OCI-LY1 (cell line): ENCODE measurements at regions not wholly inside any gene's neighbourhood (a gene's known extent, or its start where the extent isn't known, plus 50 kb on each side); places are given as distances from the start of the nearest gene placed in this dataset.

Experiments used
- H2AFZ ChIP-seq: fragments of 200-600 bp; sonication (generic), shearing (Covaris generic); 2 replicates; pipeline ENCODE4 v1.6.0; 2014; ENCODE audit warnings: antibody characterized with exemption, mild to moderate bottlenecking, low read length
- H3F3A ChIP-seq: fragments of 200-600 bp; sonication (generic), shearing (Covaris generic); 2 replicates; pipeline ENCODE4 v1.6.0; 2014; ENCODE audit warnings: mild to moderate bottlenecking, antibody characterized with exemption, low read length, moderate library complexity; ENCODE audit not compliant: insufficient read depth
- H3K27ac ChIP-seq: fragments of 200-600 bp; sonication (generic); 2 replicates; pipeline ENCODE4 v1.5.1; 2014; ENCODE audit warnings: low read length, mixed run types, mild to moderate bottlenecking, low read depth; ENCODE audit not compliant: poor library complexity, severe bottlenecking
- H3K27me3 ChIP-seq: fragments of 200-600 bp; sonication (generic); 2 replicates; pipeline ENCODE4 v1.6.0; 2014; ENCODE audit warnings: antibody characterized with exemption, mild to moderate bottlenecking, low read length, moderate library complexity; ENCODE audit not compliant: insufficient read depth
- H3K36me3 ChIP-seq: fragments of 200-600 bp; sonication (generic); 2 replicates; pipeline ENCODE4 v1.6.1; 2014; ENCODE audit warnings: mild to moderate bottlenecking, antibody characterized with exemption, low read length, moderate library complexity, mixed read lengths; ENCODE audit not compliant: insufficient read depth
- H3K4me1 ChIP-seq: fragments of 200-600 bp; sonication (generic); 2 replicates; pipeline ENCODE4 v1.5.1; 2014; ENCODE audit warnings: mild to moderate bottlenecking, low read length, moderate library complexity; ENCODE audit not compliant: insufficient read depth, severe bottlenecking
- H3K4me2 ChIP-seq: fragments of 200-600 bp; sonication (generic), shearing (Covaris generic); 2 replicates; pipeline ENCODE4 v1.6.1; 2014; ENCODE audit warnings: low read length
- H3K4me3 ChIP-seq: fragments of 200-600 bp; sonication (generic); 2 replicates; pipeline ENCODE4 v1.5.1; 2014; ENCODE audit warnings: low read length, low read depth, mild to moderate bottlenecking, mixed read lengths; ENCODE audit not compliant: poor library complexity, severe bottlenecking
- H3K79me2 ChIP-seq: fragments of 200-600 bp; shearing (Covaris generic); 2 replicates; pipeline ENCODE4 v1.6.1; 2016; ENCODE audit warnings: mixed run types, low read length, mixed read lengths; ENCODE audit not compliant: insufficient read depth
- H3K9ac ChIP-seq: fragments of 200-600 bp; sonication (generic), shearing (Covaris generic); 2 replicates; pipeline ENCODE4 v1.6.1; 2014; ENCODE audit warnings: mild to moderate bottlenecking, low read length, mixed read lengths
- H3K9me2 ChIP-seq: fragments of 200-600 bp; sonication (generic), shearing (Covaris generic); 2 replicates; pipeline ENCODE4 v1.6.1; 2014; ENCODE audit warnings: low read depth, mild to moderate bottlenecking, low read length, mixed read lengths
- H3K9me3 ChIP-seq: fragments of 200-600 bp; shearing (Covaris generic); 2 replicates; pipeline ENCODE4 v1.6.1; 2014; ENCODE audit warnings: low read length, mixed read lengths
- H4K20me1 ChIP-seq: fragments of 200-600 bp; sonication (generic), shearing (Covaris generic); 2 replicates; pipeline ENCODE4 v1.6.0; 2016; ENCODE audit warnings: mild to moderate bottlenecking, low read length; ENCODE audit not compliant: insufficient read depth
- CTCF ChIP-seq: fragments of 200-600 bp; sonication (generic), shearing (Covaris generic); IDR thresholded peaks from 2 replicates; pipeline ENCODE4 v1.5.1; 2017; ENCODE audit warnings: mild to moderate bottlenecking, antibody characterized with exemption, low read length, moderate library complexity, mixed read lengths
- EZH2 ChIP-seq: fragments of 200-600 bp; sonication (generic), shearing (Covaris generic); IDR thresholded peaks from 2 replicates; pipeline ENCODE4 v1.8.0; 2017; ENCODE audit warnings: borderline replicate concordance, mixed run types, mild to moderate bottlenecking, antibody characterized with exemption, low read length, moderate library complexity, mixed read lengths

- no peak overlapping the region for H3K4me3 ChIP-seq
- no peaks in the 10 kb centered on the region for H3K79me2 ChIP-seq
- H2AFZ ChIP-seq, result no peak overlapping the region
- no peak for TF ChIP-seq CTCF
- no peak for TF ChIP-seq EZH2
- no peak overlapping the region for H3K4me2 ChIP-seq
- no peaks in the 10 kb centered on the region for H4K20me1 ChIP-seq
- no peaks in the 10 kb centered on the region for H3K4me1 ChIP-seq
- H3K9ac ChIP-seq, result no peak overlapping the region
- no peak overlapping the region for H3K27ac ChIP-seq
- H3K27me3 ChIP-seq, result no peaks in the 10 kb centered on the region
- H3K9me2 ChIP-seq, result no peaks in the 10 kb centered on the region
- no peaks in the 10 kb centered on the region for H3K36me3 ChIP-seq
- no peaks in the 10 kb centered on the region for H3F3A ChIP-seq
- H3K9me3 ChIP-seq, result no peaks in the 10 kb centered on the region
Observed at GRCh38 chr3:78398401-78398800, 1358.5 kb downstream of the ROBO2 start.

GRCh38 chr3:78402720-78403119 lies 1362.8 kb downstream of the ROBO2 start:
- Histone ChIP-seq H3K4me3 (no peak overlapping the region), H3K4me2 (no peak overlapping the region), H3F3A (no peaks in the 10 kb centered on the region), H3K36me3 (no peaks in the 10 kb centered on the region), H3K27me3 (no peaks in the 10 kb centered on the region), H3K79me2 (no peaks in the 10 kb centered on the region), H3K27ac (no peak overlapping the region), H3K4me1 (no peaks in the 10 kb centered on the region), H3K9me2 (no peaks in the 10 kb centered on the region), H4K20me1 (no peaks in the 10 kb centered on the region), H3K9ac (no peak overlapping the region), H3K9me3 (no peaks in the 10 kb centered on the region), H2AFZ (no peak overlapping the region)
- TF ChIP-seq CTCF, result no peak
- no peak for TF ChIP-seq EZH2

- Histone ChIP-seq H3K4me3 (no peak overlapping the region), H2AFZ (no peak overlapping the region), H3K4me2 (no peak overlapping the region), H3K27ac (no peak overlapping the region), H3K27me3 (no peaks in the 10 kb centered on the region), H3K36me3 (no peaks in the 10 kb centered on the region), H3K9ac (no peak overlapping the region), H3F3A (no peaks in the 10 kb centered on the region), H3K9me2 (no peaks in the 10 kb centered on the region), H3K9me3 (no peaks in the 10 kb centered on the region), H3K4me1 (no peaks in the 10 kb centered on the region), H4K20me1 (no peaks in the 10 kb centered on the region), H3K79me2 (no peaks in the 10 kb centered on the region)
- no peak for TF ChIP-seq CTCF
- no peak for TF ChIP-seq EZH2
Observed at GRCh38 chr3:78405745-78406144, 1362.1 kb downstream of the ROBO1 start.
